AG04450 (cell line): ENCODE measurements at regions not wholly inside any gene's neighbourhood (a gene's known extent, or its start where the extent isn't known, plus 50 kb on each side); places are given as distances from the start of the nearest gene placed in this dataset.

Experiments used
- CTCF ChIA-PET: fragments of 300-600, 350-600 bp; formaldehyde crosslinking; extraction: SDS; loops from one replicate; lab custom pipeline; 2022; ENCODE audit warnings: antibody characterized with exemption, inconsistent platforms; lab: Charles Lee
- POLR2A ChIA-PET: fragments of 350-600 bp; formaldehyde crosslinking; extraction: SDS; loops from one replicate; lab custom pipeline; 2021; ENCODE audit warnings: antibody characterized with exemption, inconsistent platforms; lab: Yijun Ruan, JAX
- DNase-seq: peaks from one replicate; pipeline ENCODE4 v3.0.0-alpha.2; 2011; ENCODE audit warnings: low read depth, low spot score
- H3K27ac ChIP-seq: one replicate; pipeline ENCODE4 v1.5.1; 2012; ENCODE audit warnings: low read depth, low read length, control low read depth
- H3K27me3 ChIP-seq: one replicate; pipeline ENCODE4 v1.6.0; 2012; ENCODE audit warnings: low read length; ENCODE audit not compliant: control insufficient read depth, insufficient read depth
- H3K4me3 ChIP-seq: 2 replicates; pipeline ENCODE4 v1.5.1; 2011; ENCODE audit warnings: mild to moderate bottlenecking, low read depth, low read length, control low read depth
- H3K9me3 ChIP-seq: 2 replicates; pipeline ENCODE4 v1.5.1; 2012; ENCODE audit warnings: low read length; ENCODE audit not compliant: control insufficient read depth, insufficient read depth
- CTCF ChIP-seq: IDR thresholded peaks from 2 replicates; pipeline ENCODE4 v1.5.1; 2011; ENCODE audit warnings: low read depth, low read length, control low read depth, inconsistent platforms

GRCh38 chr13:75024602-75025001 is 457.4 kb downstream of the TBC1D4 start:
- TF ChIP-seq CTCF: no peak
- no peak for DNase-seq
- no peak overlapping the region for H3K4me3 ChIP-seq
- H3K27me3 ChIP-seq: no peaks in the 10 kb centered on the region
- no peaks in the 10 kb centered on the region for H3K9me3 ChIP-seq
- H3K27ac ChIP-seq: no peak overlapping the region
- ChIA-PET POLR2A (no interaction called here), CTCF (no interaction called here)

- Histone ChIP-seq H3K27ac (no peak overlapping the region), H3K4me3 (no peak overlapping the region), H3K9me3 (no peaks in the 10 kb centered on the region), H3K27me3 (no peaks in the 10 kb centered on the region)
- TF ChIP-seq CTCF: no peak
- DNase-seq: no peak
- ChIA-PET POLR2A (no interaction called here), CTCF (no interaction called here)
These were observed 458.4 kb downstream of the TBC1D4 start for GRCh38 chr13:75023609-75024008.

- Histone ChIP-seq H3K9me3 (no peaks in the 10 kb centered on the region), H3K27ac (no peak overlapping the region), H3K27me3 (no peaks in the 10 kb centered on the region), H3K4me3 (no peak overlapping the region)
- DNase-seq: no peak
- CTCF ChIA-PET: interaction anchor here (1.2 kb wide), 1 partner anchor 178 kb away, joined by 3 read pairs; no protein-coding TSS in a partner anchor
- no peak for TF ChIP-seq CTCF
- POLR2A ChIA-PET: no interaction called here
These were observed 460.8 kb downstream of the TBC1D4 start for GRCh38 chr13:75021151-75021550.

- no peaks in the 10 kb centered on the region for H3K27me3 ChIP-seq
- no peak for DNase-seq
- no peak for TF ChIP-seq CTCF
- no peaks in the 10 kb centered on the region for H3K9me3 ChIP-seq
- H3K4me3 ChIP-seq: no peak overlapping the region
- ChIA-PET POLR2A (no interaction called here), CTCF (no interaction called here)
- no peak overlapping the region for H3K27ac ChIP-seq
These were observed 465.7 kb downstream of the TBC1D4 start for GRCh38 chr13:75016225-75016624.

GRCh38 chr13:75013818-75014217 is 468.2 kb downstream of the TBC1D4 start:
- TF ChIP-seq CTCF: no peak
- no peaks in the 10 kb centered on the region for H3K27me3 ChIP-seq

More at GRCh38 chr13:75013818-75014217, 468.2 kb downstream of the TBC1D4 start:
- H3K4me3 ChIP-seq: no peak overlapping the region
- no peak for DNase-seq
- ChIA-PET CTCF (no interaction called here), POLR2A (no interaction called here)
- no peaks in the 10 kb centered on the region for H3K9me3 ChIP-seq
- no peak overlapping the region for H3K27ac ChIP-seq
